ENCODE measurements at regions not wholly inside any gene's neighbourhood (a gene's known extent, or its start where the extent isn't known, plus 50 kb on each side); places are given as distances from the start of the nearest gene placed in this dataset.

- no peak for TF ChIP-seq CTCF (IDR thresholded peaks at IDR 0.05)
- no peak for TF ChIP-seq POLR2A (IDR thresholded peaks at IDR 0.05)
- TF ChIP-seq POLR2AphosphoS5 (IDR thresholded peaks at IDR 0.05; ENCODE audit: insufficient read depth in 1 of 2, low read depth in 1 of 2), result no peak
These were observed 220.2 kb downstream of the MTHFS start for GRCh38 chr15:79676621-79677020.
